Vagina (tissue), 2 donors: ENCODE measurements at regions not wholly inside any gene's neighbourhood (a gene's known extent, or its start where the extent isn't known, plus 50 kb on each side); places are given as distances from the start of the nearest gene placed in this dataset.

Experiments used
- DNase-seq, 2 donors: peaks; one replicate each; pipeline ENCODE4 v3.0.0-alpha.2; 2017; ENCODE audit errors: extremely low spot score in 2 of 2
- H3K27ac ChIP-seq: fragments of 200-600 bp; sonication (generic); one replicate; pipeline ENCODE4 v1.5.1; 2019
- H3K27me3 ChIP-seq: fragments of 200-600 bp; sonication (generic); one replicate; pipeline ENCODE4 v1.5.1; 2019
- H3K36me3 ChIP-seq, 2 donors: fragments of 200-600 bp; sonication (generic); one replicate each; pipeline ENCODE4 v1.5.1; 2017 to 2019
- H3K4me1 ChIP-seq: fragments of 200-600 bp; sonication (generic); one replicate; pipeline ENCODE4 v1.5.1; 2019
- H3K4me3 ChIP-seq, 2 donors: fragments of 200-600 bp; sonication (generic); 1 replicate in 1 of 2; 2 replicates in 1 of 2; pipeline ENCODE4 v1.5.1; 2016 to 2019
- H3K9me3 ChIP-seq: fragments of 200-600 bp; sonication (generic); one replicate; pipeline ENCODE4 v1.5.1; 2019
- CTCF ChIP-seq, 3 experiments: fragments of 450-650 bp in 2 of 3; fragments of 200-600 bp in 1 of 3; sonication (generic) in 1 of 3; IDR thresholded peaks; one replicate each; pipeline ENCODE4 v1.5.1; 2017 to 2019; ENCODE audit warnings: antibody characterized with exemption in 3 of 3, mild to moderate bottlenecking in 2 of 3, moderate library complexity in 2 of 3
- POLR2A ChIP-seq, 2 donors: fragments of 450-650 bp; IDR thresholded peaks; one replicate each; pipeline ENCODE4 v1.6.1; 2017; ENCODE audit warnings: antibody characterized with exemption in 2 of 2, mild to moderate bottlenecking in 2 of 2, moderate library complexity in 2 of 2
- POLR2AphosphoS5 ChIP-seq, 2 donors: sonication (generic); formaldehyde crosslinking; IDR thresholded peaks; one replicate each; pipeline ENCODE4 v1.9.0; 2017; ENCODE audit warnings: antibody characterized with exemption in 2 of 2, mild to moderate bottlenecking in 2 of 2, low read depth in 1 of 2; ENCODE audit not compliant: insufficient read depth in 1 of 2
- intact Hi-C: fragments of 100-400 bp; cut with DNase I; formaldehyde crosslinking; loops from one replicate; pipeline ENCODE4 v1.15.1; 2023

GRCh38 chr16:13808102-13808501, 111.9 kb upstream of the ERCC4 start:
- Histone ChIP-seq H3K4me1 (no peaks in the 10 kb centered on the region), H3K27me3 (no peaks in the 10 kb centered on the region), H3K4me3 (no peak overlapping the region), H3K36me3 (no peaks in the 10 kb centered on the region), H3K9me3 (no peaks in the 10 kb centered on the region), H3K27ac (no peak overlapping the region)
- intact Hi-C loops, result no loop called here
- no peak for DNase-seq
- TF ChIP-seq POLR2AphosphoS5 (IDR thresholded peaks at IDR 0.05; ENCODE audit: insufficient read depth in 1 of 2, low read depth in 1 of 2), result no peak
- no peak for TF ChIP-seq CTCF (IDR thresholded peaks at IDR 0.05)
- TF ChIP-seq POLR2A (IDR thresholded peaks at IDR 0.05), result no peak

- TF ChIP-seq POLR2AphosphoS5 (IDR thresholded peaks at IDR 0.05; ENCODE audit: insufficient read depth in 1 of 2, low read depth in 1 of 2) (no peak), CTCF (IDR thresholded peaks at IDR 0.05) (no peak), POLR2A (IDR thresholded peaks at IDR 0.05) (no peak)
Measured at GRCh38 chr16:13809765-13810164, 110.2 kb upstream of the ERCC4 start.

GRCh38 chr16:13811834-13812233, 108.1 kb upstream of the ERCC4 start:
- H3K9me3 ChIP-seq, result no peaks in the 10 kb centered on the region

More at GRCh38 chr16:13809765-13810164, 110.2 kb upstream of the ERCC4 start:
- H3K9me3 ChIP-seq, result no peaks in the 10 kb centered on the region
- H3K27me3 ChIP-seq, result no peaks in the 10 kb centered on the region
- no peaks in the 10 kb centered on the region for H3K36me3 ChIP-seq
- no peaks in the 10 kb centered on the region for H3K4me1 ChIP-seq
- no peak overlapping the region for H3K27ac ChIP-seq
- DNase-seq, result no peak
- no peak overlapping the region for H3K4me3 ChIP-seq
- intact Hi-C loops, result no loop called here

GRCh38 chr16:13816701-13817100, 103.3 kb upstream of the ERCC4 start:
- DNase-seq, result no peak
- Histone ChIP-seq H3K4me1 (no peaks in the 10 kb centered on the region), H3K4me3 (no peak overlapping the region), H3K27ac (no peak overlapping the region), H3K27me3 (no peaks in the 10 kb centered on the region), H3K9me3 (no peaks in the 10 kb centered on the region), H3K36me3 (no peaks in the 10 kb centered on the region)
- no peak for TF ChIP-seq POLR2A (IDR thresholded peaks at IDR 0.05)
- no peak for TF ChIP-seq CTCF (IDR thresholded peaks at IDR 0.05)
- TF ChIP-seq POLR2AphosphoS5 (IDR thresholded peaks at IDR 0.05; ENCODE audit: insufficient read depth in 1 of 2, low read depth in 1 of 2), result no peak
- intact Hi-C loops, result no loop called here

More at GRCh38 chr16:13811834-13812233, 108.1 kb upstream of the ERCC4 start:
- Histone ChIP-seq H3K27ac (no peak overlapping the region), H3K4me3 (no peak overlapping the region), H3K36me3 (no peaks in the 10 kb centered on the region), H3K4me1 (no peaks in the 10 kb centered on the region), H3K27me3 (no peaks in the 10 kb centered on the region)
- no peak for DNase-seq
- intact Hi-C loops, result no loop called here
- no peak for TF ChIP-seq CTCF (IDR thresholded peaks at IDR 0.05)
- TF ChIP-seq POLR2AphosphoS5 (IDR thresholded peaks at IDR 0.05; ENCODE audit: insufficient read depth in 1 of 2, low read depth in 1 of 2), result no peak
- TF ChIP-seq POLR2A (IDR thresholded peaks at IDR 0.05), result no peak

- DNase-seq, result no peak
- no peak overlapping the region for H3K27ac ChIP-seq
- H3K36me3 ChIP-seq, result no peaks in the 10 kb centered on the region
- H3K27me3 ChIP-seq, result no peaks in the 10 kb centered on the region
- TF ChIP-seq POLR2A (IDR thresholded peaks at IDR 0.05), result no peak
- intact Hi-C loops, result no loop called here
- H3K4me1 ChIP-seq, result no peaks in the 10 kb centered on the region
- no peaks in the 10 kb centered on the region for H3K9me3 ChIP-seq
- H3K4me3 ChIP-seq, result no peak overlapping the region
Measured at GRCh38 chr16:13823501-13823900, 96.5 kb upstream of the ERCC4 start.
